ENCODE measurements at regions not wholly inside any gene's neighbourhood (a gene's known extent, or its start where the extent isn't known, plus 50 kb on each side); places are given as distances from the start of the nearest gene placed in this dataset.
"Not testable (repeated sequence)": the region's sequence is repeated elsewhere in the genome, so short reads cannot be mapped to it uniquely, and the experiment has no call there.

- no peak for DNase-seq (ENCODE audit: low read depth)
- in situ Hi-C loops (cut with HindIII; ENCODE audit: low pct_unique_long_range_greater_than_20kb, low sequenced_read_pairs) = no loop called here
Observed at GRCh38 chr3:153404157-153404556, 242.1 kb downstream of the RAP2B start.

GRCh38 chr3:153405320-153405719 is 243.3 kb downstream of the RAP2B start:
- in situ Hi-C loops (cut with HindIII; ENCODE audit: low pct_unique_long_range_greater_than_20kb, low sequenced_read_pairs); DNase-seq (ENCODE audit: low read depth): not testable (repeated sequence)

DNA sequence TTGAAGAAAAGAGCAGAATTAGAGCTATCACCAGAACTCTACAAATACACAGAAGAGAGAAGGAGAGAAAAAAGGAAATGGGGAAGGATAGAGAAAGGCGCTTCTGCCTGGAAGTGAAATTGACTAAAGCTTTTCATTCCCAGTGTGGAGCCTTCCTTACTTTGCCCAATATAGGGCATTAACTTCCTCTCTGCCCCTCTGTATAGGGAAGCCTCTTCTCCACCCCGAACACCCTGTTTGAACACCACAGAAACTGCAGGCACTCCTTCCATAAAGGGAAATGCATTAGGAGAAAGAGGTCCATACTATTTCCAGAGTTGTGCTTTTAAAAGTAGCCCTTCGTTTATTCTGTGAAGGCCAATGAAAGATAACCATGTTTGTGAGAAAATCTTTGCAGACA is 248.5 kb downstream of the RAP2B start:
- no peak for DNase-seq (ENCODE audit: low read depth)
- in situ Hi-C loops (cut with HindIII; ENCODE audit: low pct_unique_long_range_greater_than_20kb, low sequenced_read_pairs) = no loop called here

GRCh38 chr3:153414982-153415381 is 253.0 kb downstream of the RAP2B start:
- in situ Hi-C loops (cut with HindIII; ENCODE audit: low pct_unique_long_range_greater_than_20kb, low sequenced_read_pairs) = no loop called here
- no peak for DNase-seq (ENCODE audit: low read depth)

GRCh38 chr3:153422314-153422713 is 260.3 kb downstream of the RAP2B start:
- in situ Hi-C loops (cut with HindIII; ENCODE audit: low pct_unique_long_range_greater_than_20kb, low sequenced_read_pairs) = no loop called here
- DNase-seq (ENCODE audit: low read depth) = no peak

DNA sequence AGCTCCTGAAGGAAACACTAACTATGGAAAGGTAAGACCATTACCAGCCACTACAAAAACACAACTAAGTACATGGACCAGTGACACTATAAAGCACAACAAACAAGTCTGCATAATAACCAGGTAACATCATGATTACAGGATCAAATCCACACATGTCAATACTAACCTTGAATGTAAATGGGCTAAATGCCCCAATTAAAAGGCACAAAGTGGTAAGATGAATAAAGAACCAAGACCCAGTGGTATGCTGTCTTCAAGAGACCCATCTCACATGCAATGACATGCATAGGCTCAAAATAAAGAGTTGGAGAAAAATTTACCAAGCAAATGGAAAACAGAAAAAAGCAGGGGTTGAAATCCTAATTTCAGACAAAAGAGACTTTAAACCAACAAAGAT is 261.8 kb downstream of the RAP2B start:
- DNase-seq (ENCODE audit: low read depth); in situ Hi-C loops (cut with HindIII; ENCODE audit: low pct_unique_long_range_greater_than_20kb, low sequenced_read_pairs): not testable (repeated sequence)

GRCh38 chr3:153426344-153426743 is 264.3 kb downstream of the RAP2B start:
- no peak for DNase-seq (ENCODE audit: low read depth)
- in situ Hi-C loops (cut with HindIII; ENCODE audit: low pct_unique_long_range_greater_than_20kb, low sequenced_read_pairs) = no loop called here

- in situ Hi-C loops (cut with HindIII; ENCODE audit: low pct_unique_long_range_greater_than_20kb, low sequenced_read_pairs) = no loop called here
- DNase-seq (ENCODE audit: low read depth) = no peak
Observed at GRCh38 chr3:153426803-153427202, 264.8 kb downstream of the RAP2B start.

- no peak for DNase-seq (ENCODE audit: low read depth)
- in situ Hi-C loops (cut with HindIII; ENCODE audit: low pct_unique_long_range_greater_than_20kb, low sequenced_read_pairs) = no loop called here
Observed at GRCh38 chr3:153429821-153430220, 267.8 kb downstream of the RAP2B start.

DNA sequence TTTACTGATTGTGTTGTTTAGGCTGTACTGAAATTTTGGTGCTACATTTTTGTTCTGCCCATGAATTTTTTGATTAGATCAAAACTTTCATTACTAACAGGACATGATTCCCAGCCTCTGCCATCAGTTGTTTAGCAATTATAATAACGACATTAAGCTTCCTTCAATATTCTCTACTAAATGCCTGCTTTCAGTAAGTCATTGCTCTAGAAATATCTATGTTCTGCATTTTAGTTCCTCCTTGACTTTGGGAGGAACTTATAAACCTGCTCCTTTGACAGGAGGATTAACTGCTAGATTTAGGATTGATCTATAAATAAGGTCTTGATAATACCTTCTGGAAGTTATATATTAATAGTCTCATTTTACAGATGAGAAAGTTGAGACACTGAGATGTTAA is 269.1 kb downstream of the RAP2B start:
- DNase-seq (ENCODE audit: low read depth) = no peak
- in situ Hi-C loops (cut with HindIII; ENCODE audit: low pct_unique_long_range_greater_than_20kb, low sequenced_read_pairs) = no loop called here

DNA sequence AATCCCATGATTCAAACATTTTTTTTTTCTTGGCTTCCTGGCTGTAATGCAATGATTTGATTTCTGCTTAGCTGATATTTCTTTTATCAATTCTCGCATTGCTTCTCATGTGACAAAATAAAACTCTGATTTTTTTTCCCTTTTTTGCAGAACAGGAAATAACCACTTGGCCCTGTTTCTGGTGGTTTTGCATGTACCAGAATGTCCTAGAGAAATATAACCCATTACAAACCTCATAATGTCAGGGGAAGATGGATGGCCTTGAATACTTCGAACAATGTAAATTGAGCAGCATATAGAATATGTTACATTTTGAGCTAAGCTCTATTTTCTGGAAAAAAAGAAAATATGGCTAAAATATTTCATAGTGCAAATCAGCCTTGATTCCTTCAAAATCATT is 275.6 kb downstream of the RAP2B start:
- in situ Hi-C loops (cut with HindIII; ENCODE audit: low pct_unique_long_range_greater_than_20kb, low sequenced_read_pairs) = no loop called here
- DNase-seq (ENCODE audit: low read depth) = no peak

- in situ Hi-C loops (cut with HindIII; ENCODE audit: low pct_unique_long_range_greater_than_20kb, low sequenced_read_pairs) = no loop called here
- no peak for DNase-seq (ENCODE audit: low read depth)
Observed at GRCh38 chr3:153438271-153438670, 276.2 kb downstream of the RAP2B start.

DNA sequence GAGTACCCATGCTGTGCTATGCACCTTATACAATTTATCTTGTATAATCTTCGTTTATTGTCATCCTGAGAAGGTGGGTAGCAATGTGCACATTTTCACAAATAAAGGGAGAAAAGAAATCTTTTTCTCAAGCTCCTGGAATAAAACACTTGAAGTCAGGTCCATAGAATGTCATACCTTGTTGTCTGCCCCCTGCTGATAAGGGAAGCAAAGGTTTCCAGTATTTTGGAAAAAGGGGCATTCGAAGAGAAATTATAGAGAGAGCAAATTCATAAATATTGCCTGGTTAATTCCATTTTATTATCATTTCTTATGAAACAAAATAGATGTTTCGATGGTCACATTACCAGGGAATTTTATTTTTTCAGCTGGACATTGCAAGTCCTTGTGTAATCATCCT is 277.8 kb downstream of the RAP2B start:
- in situ Hi-C loops (cut with HindIII; ENCODE audit: low pct_unique_long_range_greater_than_20kb, low sequenced_read_pairs) = no loop called here
- DNase-seq (ENCODE audit: low read depth) = no peak

DNA sequence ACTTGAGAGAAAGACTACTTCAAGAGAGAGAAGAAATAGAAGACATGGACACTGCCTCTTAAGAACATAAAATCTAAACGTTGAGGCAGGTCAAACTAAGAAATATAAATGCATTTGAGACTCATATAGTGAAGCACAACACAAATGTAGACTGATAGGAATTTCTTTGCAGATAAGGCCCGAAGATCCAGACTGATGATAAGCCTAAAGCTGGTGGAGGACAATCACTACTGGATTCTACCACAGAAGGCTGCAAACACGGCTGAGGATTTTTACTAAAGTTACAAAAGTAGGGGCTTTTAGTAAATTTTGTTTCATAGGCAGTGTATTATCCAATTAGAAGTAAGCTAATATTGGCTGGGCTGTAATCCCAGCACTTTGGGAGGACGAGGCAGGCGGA is 278.3 kb downstream of the RAP2B start:
- DNase-seq (ENCODE audit: low read depth) = no peak
- in situ Hi-C loops (cut with HindIII; ENCODE audit: low pct_unique_long_range_greater_than_20kb, low sequenced_read_pairs) = no loop called here

- DNase-seq (ENCODE audit: low read depth) = no peak
- in situ Hi-C loops (cut with HindIII; ENCODE audit: low pct_unique_long_range_greater_than_20kb, low sequenced_read_pairs) = no loop called here
Observed at GRCh38 chr3:153442386-153442785, 280.4 kb downstream of the RAP2B start.

- in situ Hi-C loops (cut with HindIII; ENCODE audit: low pct_unique_long_range_greater_than_20kb, low sequenced_read_pairs) = no loop called here
- DNase-seq (ENCODE audit: low read depth) = no peak
Observed at GRCh38 chr3:153442799-153443487, 280.9 kb downstream of the RAP2B start.

DNA sequence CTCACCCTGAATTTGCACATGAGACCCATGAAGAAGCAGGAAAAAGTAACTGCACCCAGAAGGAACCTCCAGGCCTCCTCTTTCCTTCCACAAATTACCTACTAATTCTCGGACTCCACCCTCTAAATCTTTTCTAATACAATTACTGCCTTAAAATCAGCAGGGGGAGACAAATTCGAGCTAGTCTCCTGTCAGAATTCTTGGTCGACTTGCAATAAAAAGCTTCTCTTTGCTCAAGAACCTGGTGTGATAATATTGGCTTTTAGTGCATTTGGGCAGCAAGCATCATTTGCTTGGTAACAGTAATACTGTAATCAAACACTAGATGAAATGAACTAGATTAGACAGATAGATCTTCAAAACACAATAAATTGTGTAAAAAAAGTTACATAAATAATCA is 281.9 kb downstream of the RAP2B start:
- in situ Hi-C loops (cut with HindIII; ENCODE audit: low pct_unique_long_range_greater_than_20kb, low sequenced_read_pairs) = no loop called here
- DNase-seq (ENCODE audit: low read depth) = no peak

- in situ Hi-C loops (cut with HindIII; ENCODE audit: low pct_unique_long_range_greater_than_20kb, low sequenced_read_pairs) = no loop called here
- no peak for DNase-seq (ENCODE audit: low read depth)
Observed at GRCh38 chr3:153445817-153446216, 283.8 kb downstream of the RAP2B start.

DNA sequence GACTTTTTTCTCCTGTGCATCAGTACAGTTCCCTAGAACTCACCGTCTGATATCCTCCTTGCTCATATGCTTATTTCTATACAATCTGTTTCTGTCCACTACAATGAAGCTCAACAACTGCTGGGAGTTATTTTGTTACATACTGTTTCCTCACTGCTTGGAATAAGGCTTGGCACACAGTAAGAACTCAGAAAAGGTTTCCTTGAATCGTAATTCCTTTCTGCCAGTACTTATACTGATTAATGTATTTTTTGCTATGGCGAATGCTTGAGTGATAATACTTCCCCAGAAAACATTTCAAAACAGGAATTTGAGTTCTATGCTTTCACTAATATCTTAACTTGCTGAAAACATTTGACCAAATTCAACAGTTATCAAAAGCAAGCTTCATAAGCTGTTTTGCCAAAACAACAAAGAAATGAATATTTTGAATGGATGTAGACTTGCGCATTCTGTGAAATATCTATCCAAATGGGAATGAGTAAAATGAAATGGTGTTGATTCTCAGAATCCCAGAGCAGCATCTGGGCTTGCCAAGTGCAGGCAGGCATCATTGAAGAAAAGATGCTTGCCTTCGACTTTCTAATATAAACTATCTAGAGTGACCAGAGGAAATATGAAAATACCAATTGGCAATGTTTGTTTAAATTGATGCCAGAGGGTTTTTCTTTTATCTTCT is 286.3 kb downstream of the RAP2B start:
- in situ Hi-C loops (cut with HindIII; ENCODE audit: low pct_unique_long_range_greater_than_20kb, low sequenced_read_pairs) = no loop called here

More for the DNA sequence above, 286.3 kb downstream of the RAP2B start:
- no peak for DNase-seq (ENCODE audit: low read depth)

All from Caki2 (cell line).